ENCODE measurements at regions not wholly inside any gene's neighbourhood (a gene's known extent, or its start where the extent isn't known, plus 50 kb on each side); places are given as distances from the start of the nearest gene placed in this dataset.

GRCh38 chr9:85428230-85428629 is 313.5 kb downstream of the AGTPBP1 start:
- no peak for DNase-seq (ENCODE audit: low read depth)

- no peak for DNase-seq (ENCODE audit: low read depth)
Measured at GRCh38 chr9:85427772-85428171, 314.0 kb downstream of the AGTPBP1 start.

DNA sequence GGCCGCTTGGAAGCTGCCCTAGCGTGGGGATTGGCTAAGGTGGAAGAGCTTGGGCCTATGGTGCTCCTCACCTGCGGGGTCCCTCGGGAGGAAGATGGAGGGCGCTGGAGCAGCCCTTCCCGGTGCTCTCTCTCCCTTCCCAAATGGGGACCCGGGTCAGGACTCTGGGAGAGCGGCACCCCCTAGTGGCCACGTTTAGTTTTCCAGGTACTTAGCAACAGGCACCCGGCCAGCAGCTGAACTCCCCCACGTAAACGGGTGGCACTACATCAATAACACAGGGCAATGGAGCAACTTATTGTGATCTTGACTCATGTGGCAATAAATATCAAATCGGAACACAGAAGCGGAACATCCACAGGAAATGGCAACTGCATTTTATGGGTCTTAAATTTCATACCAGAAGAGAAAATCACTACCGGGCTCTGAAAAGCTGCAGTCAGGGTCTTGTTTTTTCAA is 316.6 kb downstream of the AGTPBP1 start:
- no peak for DNase-seq (ENCODE audit: low read depth)

DNA sequence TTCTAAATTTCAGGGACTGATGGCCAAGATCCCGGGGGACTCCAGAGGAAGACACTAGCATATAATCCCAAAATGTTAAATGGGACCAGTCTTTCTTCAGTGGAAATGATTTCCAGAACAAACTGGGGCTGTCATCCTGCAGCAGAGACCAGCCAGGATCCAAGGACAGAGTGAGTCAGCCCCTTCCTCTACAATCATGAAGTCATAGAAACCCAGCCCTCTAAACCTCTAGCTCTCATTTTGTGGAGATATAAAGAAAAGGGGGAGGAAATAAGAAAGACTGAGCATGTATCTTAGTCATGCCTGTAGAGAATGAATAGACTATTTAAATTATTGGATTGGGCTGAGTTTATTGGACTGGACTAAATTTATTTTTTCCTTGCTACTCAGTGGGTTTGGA is 318.3 kb downstream of the AGTPBP1 start:
- DNase-seq (ENCODE audit: low read depth): no peak

DNA sequence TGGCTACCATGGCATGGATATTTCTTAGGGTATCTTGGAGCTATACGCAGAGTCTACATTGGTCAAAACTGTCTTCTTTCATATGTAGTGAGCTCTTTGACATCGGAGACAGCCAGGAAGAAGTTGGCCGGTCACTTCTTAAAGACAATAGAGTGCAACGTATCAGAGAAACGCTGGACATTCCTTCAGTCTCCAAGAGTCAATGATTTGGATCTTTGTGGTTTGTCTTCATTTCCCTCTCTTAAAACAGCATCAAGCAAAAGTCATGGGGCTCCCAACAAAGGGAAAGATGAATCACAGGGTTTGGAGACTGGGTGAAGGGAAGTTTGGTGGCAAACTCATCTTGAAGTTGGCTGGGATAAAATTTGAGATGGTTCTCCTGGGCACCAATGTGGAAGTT is 320.1 kb downstream of the AGTPBP1 start:
- DNase-seq (ENCODE audit: low read depth): no peak

DNA sequence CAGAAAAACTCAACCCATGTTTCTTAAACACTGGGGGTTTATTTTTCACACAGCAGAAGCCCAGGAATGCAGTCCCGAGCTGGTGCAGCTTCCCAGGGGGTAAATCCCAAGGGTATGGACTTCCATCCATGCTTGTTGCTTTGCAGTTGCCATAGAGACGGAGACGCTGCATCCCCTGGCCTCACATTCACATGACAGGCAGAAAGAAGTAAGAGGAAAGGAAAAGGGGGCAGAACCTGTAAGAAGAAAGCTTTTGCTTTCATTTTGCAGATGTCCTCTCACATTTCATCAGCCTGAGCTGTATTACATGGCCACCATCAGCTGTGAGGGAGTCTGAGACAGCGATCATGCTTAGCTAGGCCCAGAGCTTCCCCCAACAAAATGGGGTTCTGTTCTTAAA is 321.0 kb downstream of the AGTPBP1 start:
- no peak for DNase-seq (ENCODE audit: low read depth)

DNA sequence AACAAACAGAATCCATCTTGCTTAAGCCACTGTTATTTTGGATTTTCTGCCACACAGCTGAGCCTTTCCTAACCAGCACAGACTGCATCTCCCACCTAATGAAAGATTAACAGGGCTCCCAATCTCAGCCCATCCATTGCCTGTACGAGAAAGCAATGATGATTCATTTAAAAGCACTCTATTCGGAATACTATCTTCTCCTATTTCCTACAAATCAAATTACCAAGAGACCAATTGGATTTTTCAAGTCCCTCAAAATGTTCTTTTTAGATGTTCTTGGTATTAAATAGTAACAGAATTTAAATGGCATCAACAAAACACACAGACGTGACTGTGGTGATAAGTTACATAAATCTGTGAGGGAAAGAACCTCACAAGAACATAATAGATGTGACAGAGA is 324.1 kb downstream of the AGTPBP1 start:
- DNase-seq (ENCODE audit: low read depth): no peak

GRCh38 chr9:85416715-85417114 is 325.0 kb downstream of the AGTPBP1 start:
- no peak for DNase-seq (ENCODE audit: low read depth)

DNA sequence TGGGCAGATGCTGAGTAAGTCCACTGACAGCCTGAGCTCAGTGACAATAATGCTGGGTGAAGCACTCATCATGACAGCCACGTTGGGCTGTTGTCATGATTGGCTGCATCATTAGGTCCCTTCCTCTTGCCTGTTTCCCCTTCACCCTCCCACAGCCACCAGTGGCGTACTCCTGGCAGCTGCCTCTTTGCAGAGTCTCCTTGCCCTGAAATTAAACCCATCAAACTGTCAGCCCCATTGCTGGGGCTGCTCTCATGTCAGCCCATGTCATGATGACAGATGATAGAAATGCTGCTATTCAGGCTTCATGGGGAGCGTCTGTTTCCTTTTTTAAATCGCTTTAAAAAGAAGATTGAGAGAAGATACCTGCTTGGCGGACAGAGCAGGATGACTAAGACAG is 327.4 kb downstream of the AGTPBP1 start:
- DNase-seq (ENCODE audit: low read depth): no peak

- no peak for DNase-seq (ENCODE audit: low read depth)
Measured at GRCh38 chr9:85408494-85408893, 333.3 kb downstream of the AGTPBP1 start.

GRCh38 chr9:85405566-85405950 is 336.2 kb downstream of the AGTPBP1 start:
- no peak for DNase-seq (ENCODE audit: low read depth)

DNA sequence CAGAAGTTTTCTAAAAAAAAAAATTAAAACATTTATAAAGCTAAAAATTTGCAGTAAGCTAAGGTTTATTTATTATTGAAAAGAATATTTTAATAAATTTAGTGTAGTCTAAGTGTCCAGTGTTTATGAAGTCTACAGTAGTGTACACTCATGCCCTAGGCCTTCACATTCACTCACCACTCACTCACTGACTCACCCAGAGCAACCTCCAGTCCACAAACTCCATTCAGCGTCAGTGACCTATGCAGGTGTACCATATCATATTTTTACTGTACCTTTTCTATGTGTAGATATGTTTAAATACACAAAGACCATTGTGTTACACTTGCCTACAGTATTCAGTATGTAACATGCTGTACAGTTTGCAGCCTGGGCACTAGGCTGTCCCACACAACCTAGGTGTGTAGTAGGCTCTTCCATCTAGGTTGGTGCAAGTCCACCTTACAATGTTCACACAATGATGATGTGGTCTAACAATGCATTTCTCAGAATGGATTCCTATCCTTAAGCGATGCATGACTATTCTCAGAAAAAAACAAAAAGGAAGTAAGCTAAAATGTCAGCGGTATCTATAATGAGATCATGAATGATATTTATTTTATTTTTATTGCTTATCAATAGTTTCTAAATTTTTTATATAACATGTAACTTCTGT is 336.7 kb downstream of the AGTPBP1 start:
- DNase-seq (ENCODE audit: low read depth): no peak

GRCh38 chr9:85402551-85402950 is 339.2 kb downstream of the AGTPBP1 start:
- no peak for DNase-seq (ENCODE audit: low read depth)

DNA sequence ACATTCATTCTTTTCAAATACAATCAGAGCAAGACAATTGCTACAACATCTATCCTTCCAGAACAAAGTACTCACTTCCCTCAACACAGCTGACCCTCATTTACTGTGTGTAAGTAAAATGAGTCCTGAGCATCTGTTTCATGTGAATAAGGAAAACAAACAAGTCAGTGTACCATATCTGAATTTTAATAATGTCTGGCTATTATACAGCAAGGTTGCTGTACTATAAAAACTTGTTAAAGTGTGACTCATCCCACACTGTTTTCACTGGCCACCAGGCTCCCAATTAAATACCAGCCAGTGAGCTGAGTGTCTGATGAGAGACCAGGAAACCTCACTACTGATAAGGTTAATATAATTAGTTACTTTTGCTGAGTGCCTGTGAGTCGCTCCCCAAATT is 339.8 kb downstream of the AGTPBP1 start:
- no peak for DNase-seq (ENCODE audit: low read depth)

DNA sequence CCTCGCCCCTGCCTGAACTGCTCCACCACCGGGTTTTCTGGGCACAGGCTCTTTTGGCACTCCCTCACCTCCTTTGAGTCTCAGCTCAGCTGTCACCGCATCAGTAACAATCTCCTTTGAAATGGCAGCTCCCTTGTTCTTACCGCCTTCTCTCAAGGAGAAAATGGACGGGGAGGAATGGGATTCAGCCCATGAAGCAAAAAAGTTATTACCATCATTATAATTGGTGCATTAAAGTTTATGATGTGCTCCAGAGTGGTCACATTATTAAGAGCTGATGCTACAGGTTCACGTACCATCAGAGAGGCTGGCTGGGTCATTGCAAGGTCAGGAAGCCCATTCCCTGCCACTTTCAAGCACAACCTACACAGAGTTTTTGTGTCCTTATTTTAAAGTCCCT is 344.7 kb downstream of the AGTPBP1 start:
- DNase-seq (ENCODE audit: low read depth): no peak

GRCh38 chr9:85392260-85392659 is 349.5 kb downstream of the AGTPBP1 start:
- DNase-seq (ENCODE audit: low read depth): no peak

- no peak for DNase-seq (ENCODE audit: low read depth)
Measured at GRCh38 chr9:85377731-85378289, 363.9 kb downstream of the AGTPBP1 start.

GRCh38 chr9:85368781-85369180 is 373.0 kb downstream of the AGTPBP1 start:
- DNase-seq (ENCODE audit: low read depth): no peak

- no peak for DNase-seq (ENCODE audit: low read depth)
Measured at GRCh38 chr9:85359161-85359560, 382.6 kb downstream of the AGTPBP1 start.

- DNase-seq (ENCODE audit: low read depth): no peak
Measured at GRCh38 chr9:85349046-85349445, 392.7 kb downstream of the AGTPBP1 start.

DNA sequence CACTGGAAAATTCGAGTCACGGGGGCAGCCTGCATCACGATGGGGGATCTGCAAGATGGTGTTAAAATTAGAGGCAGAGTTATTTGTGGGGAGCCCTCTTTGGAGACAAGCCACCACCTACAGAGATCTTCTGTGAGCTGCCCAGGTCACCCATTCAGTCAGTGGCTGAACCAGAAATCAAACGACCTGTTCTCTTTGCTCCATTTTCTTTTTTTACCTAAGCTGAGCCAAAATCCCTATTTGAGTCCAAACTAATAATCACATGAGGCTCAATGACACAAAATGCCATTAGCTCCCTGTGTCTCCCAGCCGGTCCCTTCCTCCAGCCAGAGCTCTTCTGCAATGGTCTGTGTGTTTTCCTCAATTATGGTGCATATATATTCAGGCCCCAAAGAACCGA is 394.2 kb downstream of the AGTPBP1 start:
- no peak for DNase-seq (ENCODE audit: low read depth)

DNA sequence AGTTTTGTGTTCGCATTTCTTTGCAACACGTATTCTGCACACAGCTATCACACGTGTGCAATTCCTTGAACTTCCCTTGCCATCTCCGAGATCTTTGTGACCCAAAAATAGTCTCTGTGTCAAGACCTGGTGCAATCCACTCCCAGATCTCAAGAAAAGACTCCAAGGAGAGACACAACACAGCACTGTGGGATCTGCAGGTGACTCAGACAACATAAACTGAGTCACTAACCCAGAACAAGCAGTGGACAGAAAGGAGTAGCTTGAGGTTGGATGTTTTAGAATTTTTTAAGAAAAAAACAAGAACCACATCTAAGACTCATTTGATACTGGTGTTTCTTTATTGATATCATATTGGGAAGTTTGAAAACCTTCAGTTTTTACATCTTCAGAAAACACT is 396.9 kb downstream of the AGTPBP1 start:
- no peak for DNase-seq (ENCODE audit: low read depth)

DNA sequence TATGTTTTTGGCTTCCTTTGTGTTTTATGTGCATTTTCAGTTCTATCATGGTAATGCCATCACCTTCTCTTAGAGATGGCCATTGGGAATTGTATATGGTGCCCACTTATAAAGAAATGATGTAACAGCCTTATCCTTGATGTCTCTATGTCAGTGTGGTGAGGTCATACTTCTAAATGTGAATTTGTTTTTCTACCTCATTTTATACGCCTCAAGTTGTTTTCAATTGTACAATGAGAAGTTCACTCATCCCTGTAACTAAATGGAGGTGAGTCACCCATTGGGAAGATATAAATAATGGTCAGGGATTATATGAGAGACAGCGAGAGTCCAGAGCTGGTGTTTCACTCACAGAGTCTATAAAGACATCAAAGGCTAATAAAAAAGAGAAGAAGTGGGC is 402.4 kb downstream of the AGTPBP1 start:
- no peak for DNase-seq (ENCODE audit: low read depth)

- DNase-seq (ENCODE audit: low read depth): no peak
Measured at GRCh38 chr9:85334228-85334627, 407.5 kb downstream of the AGTPBP1 start.
